Amniotic epithelial cell (primary cell): ENCODE measurements at regions not wholly inside any gene's neighbourhood (a gene's known extent, or its start where the extent isn't known, plus 50 kb on each side); places are given as distances from the start of the nearest gene placed in this dataset.

Source experiments
- DNase-seq: peaks from one replicate; pipeline ENCODE4 v3.0.0-alpha.2; 2010; ENCODE audit warnings: low read depth

DNA sequence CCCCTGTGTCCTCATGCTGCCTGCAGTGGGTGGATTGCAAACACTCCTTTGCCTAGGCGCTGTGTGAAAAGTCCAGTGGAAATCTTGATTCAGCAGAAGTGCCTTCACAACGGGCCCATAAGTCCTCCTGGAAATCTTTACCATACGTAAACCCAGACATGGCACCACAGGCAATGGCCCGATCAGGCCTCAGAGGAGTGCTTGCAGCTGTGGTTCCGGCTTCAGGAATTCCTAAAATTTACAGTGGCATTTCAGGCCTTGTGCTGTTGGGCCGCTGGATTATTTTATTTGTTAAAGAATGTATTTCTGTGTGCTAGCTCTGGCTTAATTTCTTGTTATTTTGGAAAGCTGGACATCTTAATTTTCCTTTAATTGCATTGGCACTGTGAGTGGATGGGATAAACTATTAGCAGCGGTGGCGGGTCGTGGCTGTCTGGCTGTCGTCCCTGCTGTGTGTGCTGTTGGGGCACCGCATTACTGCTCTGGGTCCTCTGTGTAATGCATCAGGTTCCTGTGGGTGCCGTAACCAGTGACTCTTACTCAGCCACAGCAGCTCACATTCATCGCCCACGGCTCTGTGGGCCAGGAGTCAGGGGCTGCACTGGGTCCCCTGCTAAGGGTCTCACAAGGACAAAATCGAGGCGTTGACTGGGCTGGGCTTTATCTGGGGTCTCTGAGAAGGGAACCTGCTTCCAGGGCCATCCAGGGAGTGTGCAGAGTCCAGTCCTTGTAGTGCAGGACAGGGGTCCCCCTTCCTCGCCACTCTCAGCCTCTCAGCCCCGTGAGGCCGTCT, 73.1 kb downstream of the RTP5 start:
- DNase-seq, result no peak

- no peak for DNase-seq
These were observed 73.8 kb downstream of the RTP5 start for GRCh38 chr2:241943209-241943850.

- no peak for DNase-seq
These were observed 74.5 kb downstream of the RTP5 start for GRCh38 chr2:241943961-241944575.

- no peak for DNase-seq
These were observed 75.3 kb downstream of the RTP5 start for GRCh38 chr2:241944821-241945220.

DNA sequence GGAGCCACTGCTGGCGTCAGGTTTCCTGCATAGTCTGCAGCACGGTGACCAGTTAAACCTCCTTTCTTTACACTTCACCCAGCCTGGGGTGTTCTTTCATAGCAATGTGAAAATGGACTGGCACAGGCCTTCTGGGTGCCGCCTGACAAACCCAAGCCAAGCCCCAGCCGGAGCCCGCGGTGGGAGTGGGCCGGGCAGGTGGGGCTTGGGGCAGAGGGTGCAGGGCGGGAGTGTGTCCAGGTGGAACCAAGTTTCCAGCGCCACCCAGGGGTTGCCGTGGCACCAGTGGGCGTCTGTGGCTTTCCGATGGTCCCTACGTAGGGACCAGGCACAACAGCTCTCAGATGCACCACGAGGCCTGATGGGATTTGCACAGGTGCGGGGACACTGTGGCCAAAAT, 75.8 kb downstream of the RTP5 start:
- DNase-seq, result no peak

GRCh38 chr2:241945803-241946202, 76.3 kb downstream of the RTP5 start:
- no peak for DNase-seq

DNA sequence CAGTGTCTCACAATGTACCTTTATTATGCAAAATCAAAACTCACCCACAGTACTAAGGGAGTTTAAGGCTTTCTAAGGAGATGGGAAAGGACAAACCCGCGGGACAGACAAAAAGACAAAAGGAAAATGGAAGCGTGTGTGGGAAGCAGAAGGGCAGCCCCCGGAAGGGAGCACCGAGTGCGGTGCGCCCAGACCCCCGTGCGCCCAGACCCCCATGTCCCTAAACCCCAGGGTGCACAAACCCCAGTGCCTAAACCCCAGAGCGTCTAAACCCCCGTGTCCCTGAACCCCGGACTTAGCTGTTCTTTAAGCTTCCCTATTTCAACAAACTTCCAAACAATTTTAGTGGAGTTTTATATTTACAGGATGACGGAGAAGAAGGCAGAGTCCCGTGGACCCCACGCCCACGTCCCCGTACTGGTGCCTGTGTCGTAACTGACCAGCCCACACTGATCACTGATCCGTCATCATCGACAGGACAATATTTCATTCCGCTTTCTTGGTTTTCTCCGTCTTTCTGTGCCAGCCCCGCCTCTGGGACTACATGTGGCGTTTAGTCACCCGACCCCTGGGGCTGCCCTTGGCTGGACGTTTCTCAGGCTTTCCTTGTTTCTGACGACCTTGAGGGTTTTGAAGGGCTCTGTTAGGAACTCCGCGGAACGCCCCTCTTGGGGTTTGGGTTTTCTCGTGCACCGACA, 76.9 kb downstream of the RTP5 start:
- DNase-seq, result no peak

GRCh38 chr2:241947004-241947350, 77.4 kb downstream of the RTP5 start:
- no peak for DNase-seq

GRCh38 chr2:241947401-241947800, 77.9 kb downstream of the RTP5 start:
- no peak for DNase-seq

DNA sequence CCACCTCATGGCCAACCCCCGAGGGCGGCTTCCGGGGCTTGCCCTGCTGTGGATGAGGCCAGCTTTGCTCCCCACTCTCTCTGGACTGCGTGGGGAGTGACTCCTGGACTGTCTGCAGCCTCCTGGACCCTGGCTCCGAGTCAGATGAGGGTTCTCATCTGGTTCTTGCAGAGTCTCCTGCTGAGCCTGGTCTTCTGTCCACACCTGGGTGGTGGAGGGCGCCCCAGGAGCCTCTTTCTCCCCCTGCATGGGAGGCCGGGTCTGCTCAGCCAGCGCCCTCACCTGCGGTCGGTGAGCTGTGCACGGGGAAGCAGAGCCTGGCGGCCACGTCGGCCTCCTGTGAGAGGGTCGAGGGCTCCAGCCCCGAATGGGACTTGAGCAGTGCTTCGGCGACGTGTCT, 78.3 kb downstream of the RTP5 start:
- no peak for DNase-seq

DNA sequence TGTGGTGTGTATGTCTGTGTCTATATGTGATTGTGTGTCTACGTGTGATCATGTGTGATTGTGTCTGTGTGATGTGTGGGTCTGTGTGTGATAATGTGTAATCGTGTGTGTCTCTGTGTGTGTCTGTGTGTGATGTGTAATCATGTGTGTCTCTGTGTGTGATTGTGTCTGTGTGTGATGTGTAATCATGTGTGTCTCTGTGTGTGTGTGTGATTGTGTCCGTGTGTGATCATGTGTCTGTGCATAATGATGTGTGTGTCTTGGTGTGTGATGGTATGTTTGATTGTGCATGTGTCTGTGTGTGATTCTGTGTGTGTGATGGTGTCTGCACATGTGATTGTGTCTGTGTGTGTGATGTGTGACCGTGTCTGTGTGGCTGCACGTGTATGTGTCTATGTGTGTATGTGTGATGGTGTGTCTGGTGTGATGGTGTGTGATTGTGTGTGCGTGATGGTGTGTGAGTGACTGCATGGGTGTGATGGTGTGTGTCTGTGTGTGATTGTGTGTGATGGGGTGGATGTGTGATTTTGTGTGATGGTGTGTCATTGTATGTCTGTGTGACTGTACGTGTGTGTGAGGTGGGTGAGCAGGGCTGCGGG, 78.9 kb downstream of the RTP5 start:
- no peak for DNase-seq

DNA sequence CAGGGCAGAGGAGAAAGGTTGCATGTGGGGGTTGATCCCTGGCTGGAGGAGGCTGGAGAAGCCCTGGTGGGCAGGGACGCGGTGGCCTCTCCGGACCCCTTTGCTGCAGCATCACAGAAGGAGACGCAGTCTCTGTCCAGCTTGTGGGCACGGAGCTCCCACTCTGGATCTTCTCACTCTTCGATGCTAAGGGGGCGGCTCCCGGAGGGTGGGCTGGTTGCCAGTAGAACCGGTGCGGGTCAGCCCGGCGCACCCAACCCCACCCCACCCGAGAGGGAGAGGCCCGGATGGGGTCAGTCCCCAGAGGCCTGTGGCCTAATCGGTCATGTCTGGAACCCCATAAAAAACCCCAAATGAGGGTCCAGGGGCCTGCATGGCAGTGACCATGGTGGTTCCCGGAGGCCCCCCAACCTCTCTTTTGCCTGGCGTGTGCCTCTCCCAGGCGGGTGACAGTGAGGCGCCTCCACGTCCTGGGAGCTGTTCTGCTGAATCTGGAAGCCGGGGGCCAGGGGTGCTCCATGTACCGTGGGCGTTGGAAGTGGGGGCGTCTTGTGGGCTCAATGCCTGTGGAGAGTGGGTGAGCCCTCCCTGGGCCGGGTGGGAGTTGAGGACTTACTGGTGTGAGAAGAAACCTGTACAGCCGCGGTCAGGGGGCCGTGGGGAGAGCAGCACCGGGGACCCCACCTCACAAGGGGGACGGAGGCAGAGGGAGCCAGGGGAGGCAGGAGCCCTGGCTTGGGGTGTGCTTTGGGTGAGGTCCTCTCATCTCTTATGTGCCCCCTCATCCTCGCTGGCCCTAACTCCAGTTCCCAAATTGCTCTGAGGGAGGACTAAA, 79.6 kb downstream of the RTP5 start:
- DNase-seq, result no peak

- no peak for DNase-seq
These were observed 80.3 kb downstream of the RTP5 start for GRCh38 chr2:241949736-241950412.

DNA sequence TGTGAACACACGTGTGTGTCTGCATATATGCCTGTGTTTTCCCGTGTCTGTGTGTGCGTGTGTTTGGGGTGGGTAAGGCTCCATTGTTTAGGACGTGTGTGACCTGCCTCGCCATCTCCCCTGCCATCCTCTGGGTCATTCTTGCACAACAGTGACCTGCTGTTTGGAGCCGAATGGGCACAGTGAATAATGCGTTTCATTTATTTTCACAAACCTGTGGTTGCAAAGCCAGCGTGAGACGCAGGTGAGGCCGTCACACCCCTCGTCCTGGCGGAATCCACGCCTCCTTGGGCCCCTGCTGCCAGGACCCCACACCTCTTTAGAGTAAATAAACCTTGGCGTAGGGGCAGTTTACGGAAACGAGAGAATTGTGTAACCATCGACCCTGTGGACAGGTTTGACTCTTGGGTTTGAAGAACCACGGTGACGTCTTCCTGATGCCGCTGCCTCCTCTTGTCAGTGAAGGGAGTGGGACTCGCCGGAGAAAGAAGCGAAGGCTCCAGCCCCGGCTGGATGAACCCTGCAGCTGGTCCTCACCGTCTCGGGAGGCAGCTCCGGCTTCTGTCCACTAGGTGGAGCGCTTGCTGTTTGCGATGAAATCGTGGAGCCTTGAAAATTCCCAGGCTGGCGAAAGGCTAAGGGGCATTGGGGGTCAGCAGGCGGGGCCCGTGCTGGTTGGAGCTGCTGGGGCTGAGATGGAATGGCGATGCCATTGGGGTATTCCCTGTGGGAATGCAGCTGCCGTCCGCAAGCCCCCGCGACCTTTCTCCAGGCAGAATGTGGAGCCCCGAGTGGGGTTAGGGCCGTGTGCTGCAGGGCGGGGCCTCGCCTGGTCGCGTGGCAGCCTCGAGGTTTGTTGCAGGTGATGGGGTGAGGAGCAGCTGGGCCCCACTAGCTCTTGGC, 81.1 kb downstream of the RTP5 start:
- DNase-seq, result peak; percentile 45

- no peak for DNase-seq
These were observed 81.8 kb downstream of the RTP5 start for GRCh38 chr2:241951316-241951700.

DNA sequence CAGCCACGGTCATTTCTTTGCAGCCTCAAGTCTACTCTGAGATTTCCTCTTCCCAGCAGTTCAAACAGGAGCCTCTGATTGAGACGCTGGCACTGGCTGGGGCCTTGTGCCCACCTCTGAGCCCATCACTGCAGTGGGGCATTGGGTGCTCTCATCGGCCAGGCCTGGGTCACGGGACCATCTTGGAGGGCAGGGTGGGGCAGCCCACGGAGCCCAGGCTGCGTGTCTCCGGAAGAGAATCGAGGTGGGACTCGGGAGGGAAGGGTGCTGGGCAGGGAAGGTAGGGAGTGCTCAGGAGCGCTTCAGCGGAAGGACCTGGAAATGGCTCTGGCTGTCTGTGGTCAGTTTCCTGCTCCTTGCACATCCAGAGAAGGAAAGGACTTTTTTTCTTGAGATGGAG, 82.4 kb downstream of the RTP5 start:
- no peak for DNase-seq

DNA sequence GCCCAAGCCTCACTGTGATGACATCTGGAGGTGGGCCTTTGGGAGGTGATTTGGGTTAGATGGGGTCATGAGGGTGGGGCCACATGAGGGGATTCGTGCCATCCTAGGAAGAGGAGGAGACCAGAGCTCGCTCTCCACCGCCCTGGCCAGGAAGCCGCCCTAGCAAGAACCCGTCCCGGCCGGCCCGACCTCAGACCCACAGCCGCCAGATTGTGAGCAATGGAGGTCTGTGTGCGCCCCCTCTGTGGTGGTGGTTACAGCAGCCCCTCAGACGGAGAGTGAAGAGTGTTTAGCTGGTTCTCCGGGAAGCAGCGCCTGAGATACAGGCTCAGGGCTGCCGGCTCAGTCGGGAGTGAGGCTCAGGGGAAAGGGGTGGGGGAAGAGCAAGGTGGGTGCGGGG, 83.3 kb downstream of the RTP5 start:
- no peak for DNase-seq

- no peak for DNase-seq
These were observed 83.9 kb downstream of the RTP5 start for GRCh38 chr2:241953324-241953928.

- no peak for DNase-seq
These were observed 87.1 kb downstream of the RTP5 start for GRCh38 chr2:241956521-241957110.
